H9 (cell line): ENCODE measurements at regions not wholly inside any gene's neighbourhood (a gene's known extent, or its start where the extent isn't known, plus 50 kb on each side); places are given as distances from the start of the nearest gene placed in this dataset.

Source experiments
- DNase-seq: peaks from one replicate; pipeline ENCODE4 v3.0.0-alpha.2; 2017
- H2AFZ ChIP-seq: one replicate; pipeline ENCODE4 v1.6.1; 2013; ENCODE audit warnings: mild to moderate bottlenecking, low read length, control low read depth, moderate library complexity
- H2AK5ac ChIP-seq: 2 replicates; pipeline ENCODE4 v1.6.1; 2013; ENCODE audit warnings: low read length, control low read depth, mixed read lengths; ENCODE audit not compliant: insufficient read length
- H2BK120ac ChIP-seq: one replicate; pipeline ENCODE4 v1.6.1; 2013; ENCODE audit warnings: low read depth, mild to moderate bottlenecking, low read length, control low read depth, inconsistent platforms; ENCODE audit not compliant: poor library complexity, severe bottlenecking
- H2BK12ac ChIP-seq: 2 replicates; pipeline ENCODE4 v1.6.1; 2013; ENCODE audit warnings: low read length, control low read depth, mixed read lengths, low read depth; ENCODE audit not compliant: insufficient read length
- H2BK15ac ChIP-seq: 2 replicates; pipeline ENCODE4 v1.6.1; 2013; ENCODE audit warnings: low read depth, low read length, control low read depth
- H2BK20ac ChIP-seq: one replicate; pipeline ENCODE4 v1.6.1; 2013; ENCODE audit warnings: low read depth, mild to moderate bottlenecking, low read length, control low read depth, inconsistent platforms; ENCODE audit not compliant: poor library complexity, severe bottlenecking
- H2BK5ac ChIP-seq: 2 replicates; pipeline ENCODE4 v1.6.1; 2013; ENCODE audit warnings: low read length, control low read depth, mixed read lengths; ENCODE audit not compliant: insufficient read length
- H3K14ac ChIP-seq: 2 replicates; pipeline ENCODE4 v1.6.1; 2013; ENCODE audit warnings: low read length, control low read depth; ENCODE audit not compliant: insufficient read depth
- H3K18ac ChIP-seq: 2 replicates; pipeline ENCODE4 v1.6.1; 2013; ENCODE audit warnings: low read depth, mild to moderate bottlenecking, mixed read lengths, low read length, control low read depth; ENCODE audit not compliant: insufficient read length
- H3K23ac ChIP-seq: 2 replicates; pipeline ENCODE4 v1.6.1; 2013; ENCODE audit warnings: low read length, control low read depth, mixed read lengths, low read depth; ENCODE audit not compliant: insufficient read length
- H3K23me2 ChIP-seq: 2 replicates; pipeline ENCODE4 v1.6.1; 2013; ENCODE audit warnings: low read depth, mild to moderate bottlenecking, mixed read lengths, low read length, control low read depth; ENCODE audit not compliant: insufficient read length, poor library complexity, severe bottlenecking
- H3K27ac ChIP-seq: 2 replicates; pipeline ENCODE4 v1.5.1; 2013; ENCODE audit warnings: low read length, control low read depth, mixed read lengths, low read depth; ENCODE audit not compliant: insufficient read length
- H3K27me3 ChIP-seq: 2 replicates; pipeline ENCODE4 v1.6.1; 2013; ENCODE audit warnings: low read length, control low read depth, inconsistent platforms; ENCODE audit not compliant: insufficient read depth
- H3K4ac ChIP-seq: 2 replicates; pipeline ENCODE4 v1.6.1; 2013; ENCODE audit warnings: low read depth, mild to moderate bottlenecking, control low read depth, inconsistent platforms, low read length, moderate library complexity
- H3K4me1 ChIP-seq: 2 replicates; pipeline ENCODE4 v1.6.1; 2013; ENCODE audit warnings: low read length, control low read depth, inconsistent platforms; ENCODE audit not compliant: insufficient read depth
- H3K4me2 ChIP-seq: 2 replicates; pipeline ENCODE4 v1.6.1; 2013; ENCODE audit warnings: low read length, control low read depth, mixed read lengths; ENCODE audit not compliant: insufficient read length, insufficient read depth
- H3K56ac ChIP-seq: 2 replicates; pipeline ENCODE4 v1.6.1; 2013; ENCODE audit warnings: low read depth, mild to moderate bottlenecking, mixed read lengths, low read length, control low read depth; ENCODE audit not compliant: insufficient read length
- H3K79me1 ChIP-seq: 2 replicates; pipeline ENCODE4 v1.6.1; 2013; ENCODE audit warnings: low read depth, mild to moderate bottlenecking, moderate library complexity, low read length, control low read depth, inconsistent platforms; ENCODE audit not compliant: insufficient read depth, poor library complexity, severe bottlenecking
- H3K79me2 ChIP-seq: 2 replicates; pipeline ENCODE4 v1.6.1; 2013; ENCODE audit warnings: low read length, control low read depth, inconsistent platforms; ENCODE audit not compliant: insufficient read depth
- H3K9ac ChIP-seq: 2 replicates; pipeline ENCODE4 v1.6.1; 2013; ENCODE audit warnings: low read length, control low read depth, mixed read lengths; ENCODE audit not compliant: insufficient read length; ENCODE audit errors: extremely low read depth
- H3K9me3 ChIP-seq: one replicate; pipeline ENCODE4 v1.6.1; 2013; ENCODE audit warnings: low read depth, low read length, inconsistent platforms; ENCODE audit not compliant: control insufficient read depth
- H3T11ph ChIP-seq: one replicate; pipeline ENCODE4 v1.6.1; 2013; ENCODE audit warnings: mild to moderate bottlenecking, low read length, control low read depth, inconsistent platforms
- H4K20me1 ChIP-seq: one replicate; pipeline ENCODE4 v1.6.1; 2013; ENCODE audit not compliant: control insufficient read depth, insufficient read length, insufficient read depth
- H4K5ac ChIP-seq: 2 replicates; pipeline ENCODE4 v1.6.1; 2013; ENCODE audit warnings: low read depth, mild to moderate bottlenecking, mixed read lengths, low read length, control low read depth; ENCODE audit not compliant: insufficient read length
- H4K8ac ChIP-seq: replicated peaks from 2 replicates; pipeline ENCODE4 v1.6.1; 2013; ENCODE audit warnings: low read length, control low read depth, mixed read lengths, low read depth; ENCODE audit not compliant: insufficient read length
- H4K91ac ChIP-seq: 2 replicates; pipeline ENCODE4 v1.6.1; 2013; ENCODE audit warnings: low read depth, mild to moderate bottlenecking, moderate library complexity, mixed read lengths, low read length, control low read depth; ENCODE audit not compliant: insufficient read length
- H3K27ac Mint-ChIP-seq, 3 experiments: 2 replicates in 2 of 3; 3 replicates in 1 of 3; pipeline ENCODE4 v1.8.0; 2020 to 2021; ENCODE audit warnings: mixed read lengths in 3 of 3, mild to moderate bottlenecking in 1 of 3, moderate library complexity in 1 of 3
- H3K27me3 Mint-ChIP-seq: 2 replicates; pipeline ENCODE4 v1.8.0; 2021; ENCODE audit warnings: low read depth, mild to moderate bottlenecking, moderate library complexity, mixed read lengths
- H3K36me3 Mint-ChIP-seq, 3 experiments: 2 replicates in 2 of 3; 3 replicates in 1 of 3; pipeline ENCODE4 v1.8.0; 2020 to 2021; ENCODE audit warnings: low read depth in 3 of 3, mixed read lengths in 3 of 3; ENCODE audit not compliant: insufficient read depth in 1 of 3
- H3K4me1 Mint-ChIP-seq, 2 experiments: 2 replicates each; pipeline ENCODE4 v1.8.0; 2020; ENCODE audit warnings: mixed read lengths in 2 of 2
- H3K4me3 Mint-ChIP-seq, 2 experiments: 2 replicates in 1 of 2; 3 replicates in 1 of 2; pipeline ENCODE4 v1.8.0; 2020 to 2021; ENCODE audit warnings: mild to moderate bottlenecking in 2 of 2, mixed read lengths in 2 of 2, moderate library complexity in 1 of 2
- H3K9me3 Mint-ChIP-seq, 2 experiments: 2 replicates in 1 of 2; 3 replicates in 1 of 2; pipeline ENCODE4 v1.8.0; 2020; ENCODE audit warnings: mild to moderate bottlenecking in 2 of 2, mixed read lengths in 2 of 2, moderate library complexity in 1 of 2
- WGBS: extraction: QIAGEN DNeasy Blood & Tissue Kit; methylation state at CpG from one replicate; pipeline ENCODE4 v1.1.7; 2013; ENCODE audit warnings: missing lambda C conversion rate, low lambda C conversion rate, mixed read lengths; ENCODE audit not compliant: insufficient read length; ENCODE audit errors: extremely low coverage; 5-methylcytosine and 5-hydroxymethylcytosine counted together
- TF ChIP-seq, protein P1 (sequence below): fragments of 200-600 bp; sonication (generic); conservative IDR thresholded peaks from 3 replicates; pipeline ENCODE4 v1.8.0; 2021; ENCODE audit warnings: antibody characterized with exemption, mild to moderate bottlenecking

DNA sequence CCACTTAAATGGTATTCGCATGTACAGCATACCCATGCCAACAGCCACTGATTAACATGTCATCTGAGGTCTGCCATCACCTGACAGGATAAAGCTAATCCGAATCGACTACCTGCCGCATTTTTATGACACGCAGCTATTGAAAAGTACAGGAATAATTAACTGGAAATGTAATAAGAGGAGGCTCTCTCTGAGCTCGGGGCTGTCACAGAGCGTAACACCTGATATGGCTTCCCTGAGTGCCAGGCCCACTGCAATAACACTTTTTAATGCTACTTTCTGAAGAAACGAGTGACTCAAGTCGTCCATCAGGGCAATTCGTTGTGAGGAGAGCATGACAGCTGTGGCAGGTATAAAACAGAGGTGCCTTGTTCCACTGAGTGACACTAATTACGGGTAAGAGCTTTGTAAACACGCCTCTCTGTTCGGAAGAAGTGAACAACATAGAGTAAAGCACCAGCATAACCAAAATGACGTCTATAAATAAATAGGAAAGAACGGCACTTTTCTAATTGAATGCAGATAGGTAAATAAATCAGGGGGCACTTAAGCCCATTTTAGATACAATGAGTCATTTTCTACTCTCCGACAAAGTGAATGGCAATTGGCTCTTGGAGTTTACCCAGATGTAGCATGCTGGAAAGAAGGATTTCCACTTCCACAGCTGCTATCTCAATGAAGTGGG, 56.5 kb upstream of the CREB5 start:
- Mint-ChIP-seq H3K27ac (no peak overlapping the region), H3K4me1 (peaks cover 35 to 50% of the 10 kb centered on the region in 2 experiments)
- H3K9ac ChIP-seq, result no peak overlapping the region

More for the DNA sequence above, 56.5 kb upstream of the CREB5 start:
- no peak overlapping the region for H4K5ac ChIP-seq
- no peak overlapping the region for H3T11ph ChIP-seq
- Mint-ChIP-seq H3K9me3 (peaks cover 2 to 3% of the 10 kb centered on the region in 2 experiments; a peak in 3 of 5 replicates), H3K36me3 (no peaks in the 10 kb centered on the region; a peak in 1 of 7 replicates), H3K4me3 (no peak overlapping the region), H3K27me3 (no peaks in the 10 kb centered on the region)
- H3K4me2 ChIP-seq, result no peak overlapping the region
- H3K56ac ChIP-seq, result no peak overlapping the region
- DNase-seq, result no peak
- no peaks in the 10 kb centered on the region for H3K9me3 ChIP-seq
- H3K27ac ChIP-seq, result no peak overlapping the region
- H3K23me2 ChIP-seq, result no peaks in the 10 kb centered on the region
- H2BK120ac ChIP-seq, result no peak overlapping the region
- no peak overlapping the region for H3K4ac ChIP-seq
- no peak overlapping the region for H2BK5ac ChIP-seq
- H3K18ac ChIP-seq, result no peak overlapping the region
- no peak overlapping the region for H2BK20ac ChIP-seq
- H2BK12ac ChIP-seq, result no peak overlapping the region
- no peak overlapping the region for H2BK15ac ChIP-seq
- peaks cover 10% of the 10 kb centered on the region for H3K4me1 ChIP-seq
- no peak overlapping the region for H2AFZ ChIP-seq
- no peaks in the 10 kb centered on the region for H4K20me1 ChIP-seq
- H2AK5ac ChIP-seq, result no peak overlapping the region
- H3K27me3 ChIP-seq, result no peaks in the 10 kb centered on the region
- TF ChIP-seq, protein P1, sequence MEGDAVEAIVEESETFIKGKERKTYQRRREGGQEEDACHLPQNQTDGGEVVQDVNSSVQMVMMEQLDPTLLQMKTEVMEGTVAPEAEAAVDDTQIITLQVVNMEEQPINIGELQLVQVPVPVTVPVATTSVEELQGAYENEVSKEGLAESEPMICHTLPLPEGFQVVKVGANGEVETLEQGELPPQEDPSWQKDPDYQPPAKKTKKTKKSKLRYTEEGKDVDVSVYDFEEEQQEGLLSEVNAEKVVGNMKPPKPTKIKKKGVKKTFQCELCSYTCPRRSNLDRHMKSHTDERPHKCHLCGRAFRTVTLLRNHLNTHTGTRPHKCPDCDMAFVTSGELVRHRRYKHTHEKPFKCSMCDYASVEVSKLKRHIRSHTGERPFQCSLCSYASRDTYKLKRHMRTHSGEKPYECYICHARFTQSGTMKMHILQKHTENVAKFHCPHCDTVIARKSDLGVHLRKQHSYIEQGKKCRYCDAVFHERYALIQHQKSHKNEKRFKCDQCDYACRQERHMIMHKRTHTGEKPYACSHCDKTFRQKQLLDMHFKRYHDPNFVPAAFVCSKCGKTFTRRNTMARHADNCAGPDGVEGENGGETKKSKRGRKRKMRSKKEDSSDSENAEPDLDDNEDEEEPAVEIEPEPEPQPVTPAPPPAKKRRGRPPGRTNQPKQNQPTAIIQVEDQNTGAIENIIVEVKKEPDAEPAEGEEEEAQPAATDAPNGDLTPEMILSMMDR, result no peak
- H4K91ac ChIP-seq, result no peak overlapping the region
- H3K79me2 ChIP-seq, result no peaks in the 10 kb centered on the region
- H3K23ac ChIP-seq, result no peak overlapping the region
- no CpG with 5 or more reads among the region's 16 CpGs for WGBS
- no peaks in the 10 kb centered on the region for H3K79me1 ChIP-seq
- no peak overlapping the region for H3K14ac ChIP-seq
- H4K8ac ChIP-seq, result no peak overlapping the region
